Esophagus squamous epithelium (tissue), 4 donors: ENCODE measurements at regions not wholly inside any gene's neighbourhood (a gene's known extent, or its start where the extent isn't known, plus 50 kb on each side); places are given as distances from the start of the nearest gene placed in this dataset.

ENCODE experiments used
- CTCF ChIP-seq, 6 experiments: fragments of 450-650 bp in 4 of 6; fragments of 200-600 bp in 2 of 6; sonication (generic) in 2 of 6; IDR thresholded peaks; one replicate each; pipeline ENCODE4 v1.5.1; 2016 to 2019; ENCODE audit warnings: antibody characterized with exemption in 6 of 6, mild to moderate bottlenecking in 4 of 6, moderate library complexity in 4 of 6
- POLR2A ChIP-seq, 4 donors: fragments of 450-650 bp; IDR thresholded peaks; one replicate each; pipeline ENCODE4 v1.6.1; 2017; ENCODE audit warnings: antibody characterized with exemption in 4 of 4, mild to moderate bottlenecking in 4 of 4, moderate library complexity in 3 of 4

GRCh38 chr9:95780751-95781150 is 94.7 kb upstream of the ERCC6L2 start:
- TF ChIP-seq CTCF (IDR thresholded peaks at IDR 0.05) (no peak), POLR2A (IDR thresholded peaks at IDR 0.05) (no peak)
